ENCODE measurements at regions not wholly inside any gene's neighbourhood (a gene's known extent, or its start where the extent isn't known, plus 50 kb on each side); places are given as distances from the start of the nearest gene placed in this dataset.
"Not testable (repeated sequence)": the region's sequence is repeated elsewhere in the genome, so short reads cannot be mapped to it uniquely, and the experiment has no call there.

GRCh38 chr11:49558261-49558847, 350.0 kb upstream of the FOLH1 start:
- TF ChIP-seq CTCF, POLR2A (IDR thresholded peaks at IDR 0.05): not testable (repeated sequence)
